Endothelial cell of umbilical vein (primary cell): ENCODE measurements at regions not wholly inside any gene's neighbourhood (a gene's known extent, or its start where the extent isn't known, plus 50 kb on each side); places are given as distances from the start of the nearest gene placed in this dataset.

ENCODE experiments used
- BruUV-seq: library from RNA; stranded (reverse); fragments of 400-500 nt; replicated peaks from 2 replicates; lab custom pipeline; 2021; lab: Mats Ljungman, UMichigan
- CTCF ChIA-PET: fragments of 300-600, 350-600 bp; sonication (Branson Sonifier 250); formaldehyde crosslinking; loops from one replicate; lab custom pipeline; 2021; ENCODE audit warnings: antibody characterized with exemption, inconsistent platforms; lab: Charles Lee
- POLR2A ChIA-PET: fragments of 300-600, 350-600 bp; sonication (Branson Sonifier 250); formaldehyde crosslinking; loops from one replicate; lab custom pipeline; 2021; ENCODE audit warnings: antibody characterized with exemption, inconsistent platforms; lab: Charles Lee
- DNase-seq: peaks from one replicate; pipeline ENCODE4 v3.0.0-alpha.2; 2011; ENCODE audit warnings: low read depth, low spot score
- FAIRE-seq: peaks from 2 replicates; lab custom pipeline; 2011; peaks lifted over from hg19 to GRCh38; lab: Jason Lieb, UNC
- H2AFZ ChIP-seq: 2 replicates; pipeline ENCODE4 v1.6.0; 2012; ENCODE audit warnings: low read depth, low read length, control low read depth, inconsistent platforms
- H3K27ac ChIP-seq: 2 replicates; pipeline ENCODE4 v1.5.1; 2011; ENCODE audit warnings: low read depth, mild to moderate bottlenecking, control low read depth, low read length, moderate library complexity; ENCODE audit not compliant: insufficient read depth
- H3K27me3 ChIP-seq, 2 experiments: 2 replicates each; pipeline versions ENCODE4 v1.6.0 to v1.6.1; 2011; ENCODE audit warnings: low read length in 2 of 2, mixed read lengths in 1 of 2; ENCODE audit not compliant: control insufficient read depth in 2 of 2, insufficient read depth in 2 of 2
- H3K36me3 ChIP-seq, 2 experiments: 2 replicates in 1 of 2; 3 replicates in 1 of 2; pipeline ENCODE4 v1.5.1; 2011; ENCODE audit warnings: low read length in 2 of 2, mild to moderate bottlenecking in 1 of 2, moderate library complexity in 1 of 2; ENCODE audit not compliant: control insufficient read depth in 2 of 2, insufficient read depth in 2 of 2; ENCODE audit errors: extremely low read depth in 1 of 2
- H3K4me1 ChIP-seq: 3 replicates; pipeline ENCODE4 v1.5.1; 2011; ENCODE audit warnings: mild to moderate bottlenecking, low read length; ENCODE audit not compliant: control insufficient read depth, insufficient read depth; ENCODE audit errors: extremely low read depth
- H3K4me2 ChIP-seq: 2 replicates; pipeline ENCODE4 v1.6.1; 2011; ENCODE audit warnings: low read length, control low read depth, mixed read lengths; ENCODE audit not compliant: insufficient read depth
- H3K4me3 ChIP-seq, 3 experiments: fragments of 200-600 bp in 1 of 3; sonication (generic), shearing (Covaris generic) in 1 of 3; replicated peaks in 1 of 3; 2 replicates each; pipeline ENCODE4 v1.5.1; 2011 to 2016; ENCODE audit warnings: control low read depth in 3 of 3, low read length in 3 of 3, mild to moderate bottlenecking in 2 of 3, inconsistent platforms in 1 of 3, low read depth in 1 of 3, moderate library complexity in 1 of 3; ENCODE audit not compliant: insufficient read depth in 1 of 3
- H3K79me2 ChIP-seq: 2 replicates; pipeline ENCODE4 v1.6.0; 2012; ENCODE audit warnings: low read length, inconsistent platforms; ENCODE audit not compliant: control insufficient read depth, insufficient read depth
- H3K9ac ChIP-seq: replicated peaks from 2 replicates; pipeline ENCODE3; 2011; ENCODE audit warnings: low read length, control low read depth; ENCODE audit not compliant: insufficient read depth; ENCODE audit errors: extremely low read depth
- H3K9me1 ChIP-seq: replicated peaks from 3 replicates; pipeline ENCODE4 v1.6.0; 2011; ENCODE audit warnings: mild to moderate bottlenecking, low read length; ENCODE audit not compliant: control insufficient read depth, insufficient read depth; ENCODE audit errors: extremely low read depth
- H3K9me3 ChIP-seq: replicated peaks from 2 replicates; pipeline ENCODE4 v1.5.1; 2012; ENCODE audit warnings: low read length, inconsistent platforms; ENCODE audit not compliant: control insufficient read depth, insufficient read depth
- H4K20me1 ChIP-seq: replicated peaks from 2 replicates; pipeline ENCODE3; 2011; ENCODE audit warnings: mild to moderate bottlenecking, low read length; ENCODE audit not compliant: control insufficient read depth, insufficient read depth; ENCODE audit errors: extremely low read depth
- CTCF ChIP-seq, 2 donors: IDR thresholded peaks; 1 replicate in 1 of 2; 2 replicates in 1 of 2; pipeline ENCODE4 v1.5.1; 2011; ENCODE audit warnings: low read length in 2 of 2, mild to moderate bottlenecking in 2 of 2, moderate library complexity in 2 of 2, control low read depth in 1 of 2, inconsistent platforms in 1 of 2, low read depth in 1 of 2; ENCODE audit not compliant: insufficient read depth in 1 of 2; ENCODE audit errors: extremely low read depth in 1 of 2
- EZH2 ChIP-seq: IDR thresholded peaks from 2 replicates; pipeline ENCODE4 v1.6.1; 2012; ENCODE audit warnings: borderline replicate concordance, low read depth, mild to moderate bottlenecking, moderate library complexity, low read length, inconsistent platforms; ENCODE audit not compliant: severe bottlenecking
- GATA2 ChIP-seq: IDR thresholded peaks from 2 replicates; pipeline ENCODE4 v1.7.0; 2011; ENCODE audit warnings: low read depth, mild to moderate bottlenecking, moderate library complexity, mixed read lengths, low read length; ENCODE audit not compliant: insufficient read length, insufficient read depth
- JUN ChIP-seq: IDR thresholded peaks from 2 replicates; pipeline ENCODE4 v1.6.1; 2011; ENCODE audit warnings: borderline replicate concordance, low read depth; ENCODE audit not compliant: insufficient read length, insufficient read depth
- MAX ChIP-seq: IDR thresholded peaks from 2 replicates; pipeline ENCODE4 v1.6.1; 2011; ENCODE audit not compliant: insufficient read depth, insufficient read length
- MYC ChIP-seq: IDR thresholded peaks from one replicate; pipeline ENCODE4 v1.6.1; 2011; ENCODE audit warnings: mild to moderate bottlenecking, low read depth, low read length
- POLR2A ChIP-seq: IDR thresholded peaks from 2 replicates; pipeline ENCODE4 v1.6.1; 2012; ENCODE audit warnings: low read depth, mild to moderate bottlenecking, control low read depth, low read length
- POLR2AphosphoS5 ChIP-seq: IDR thresholded peaks from 2 replicates; pipeline ENCODE4 v1.6.1; 2012; ENCODE audit warnings: low read depth, mild to moderate bottlenecking, control low read depth, low read length, moderate library complexity; ENCODE audit not compliant: insufficient read depth
- dilution Hi-C: fragments of 300-500 bp; cut with MboI; formaldehyde crosslinking; loops from one replicate; pipeline ENCODE4 v1.15.0; 2019; ENCODE audit warnings: low sequenced_read_pairs; ENCODE audit not compliant: extremely low pct_ligation_motif_present
- intact Hi-C: fragments of 100-400 bp; cut with micrococcal nuclease; formaldehyde crosslinking; loops from one replicate; pipeline ENCODE4 v1.10.0; 2022

- intact Hi-C loops (no loop called here), dilution Hi-C loops (no loop called here)
- Histone ChIP-seq H3K4me2 (no peak overlapping the region), H3K27ac (no peak overlapping the region), H3K9me1 (no peaks in the 10 kb centered on the region), H3K9me3 (no peaks in the 10 kb centered on the region), H3K27me3 (no peaks in the 10 kb centered on the region), H2AFZ (no peak overlapping the region), H3K36me3 (no peaks in the 10 kb centered on the region), H3K9ac (no peak overlapping the region), H3K79me2 (no peaks in the 10 kb centered on the region), H3K4me1 (no peaks in the 10 kb centered on the region), H3K4me3 (no peak overlapping the region), H4K20me1 (no peaks in the 10 kb centered on the region)
- POLR2A ChIA-PET = no interaction called here
- FAIRE-seq (no peak), DNase-seq (no peak)
- CTCF ChIA-PET = no interaction called here
- BruUV-seq = no TSS peak
- TF ChIP-seq EZH2 = no peak
- TF ChIP-seq POLR2AphosphoS5 = no peak
- TF ChIP-seq MAX = no peak
- no peak for TF ChIP-seq CTCF (IDR thresholded peaks at IDR 0.05; ENCODE audit: extremely low read depth in 1 of 2, insufficient read depth in 1 of 2, low read depth in 1 of 2, low read length in 2 of 2)
- no peak for TF ChIP-seq POLR2A
- no peak for TF ChIP-seq JUN
- TF ChIP-seq MYC = no peak
- no peak for TF ChIP-seq GATA2
These were observed 441.5 kb downstream of the ZNF516 start for GRCh38 chr18:76053551-76053950.
